SK-N-SH (cell line): ENCODE measurements at regions not wholly inside any gene's neighbourhood (a gene's known extent, or its start where the extent isn't known, plus 50 kb on each side); places are given as distances from the start of the nearest gene placed in this dataset.

ENCODE experiments used
- CTCF ChIA-PET: fragments of 300-600, 350-600 bp; formaldehyde crosslinking; extraction: SDS; loops from one replicate; lab custom pipeline; 2021; lab: Yijun Ruan, JAX
- POLR2A ChIA-PET: fragments of 350-600 bp; sonication (Branson Sonifier 250); formaldehyde crosslinking; extraction: SDS; loops from one replicate; lab custom pipeline; 2020; ENCODE audit warnings: antibody characterized with exemption, inconsistent platforms; lab: Yijun Ruan, JAX
- DNase-seq: peaks from one replicate; pipeline ENCODE4 v3.0.0; 2012
- H2AFZ ChIP-seq: fragments of 200-600 bp; sonication (generic); 2 replicates; pipeline ENCODE4 v1.8.1; 2016; ENCODE audit warnings: antibody characterized with exemption, mild to moderate bottlenecking, low read depth
- H3F3A ChIP-seq: fragments of 200-600 bp; sonication (generic); replicated peaks from 2 replicates; pipeline ENCODE3; 2016; ENCODE audit warnings: antibody characterized with exemption, mild to moderate bottlenecking; ENCODE audit not compliant: insufficient read depth
- H3K27ac ChIP-seq, 2 experiments: fragments of 200-500 bp in 1 of 2; fragments of 200-600 bp in 1 of 2; sonication (Bioruptor generic) in 1 of 2; sonication (generic), shearing (Covaris generic) in 1 of 2; 2 replicates each; pipeline versions ENCODE4 v1.5.1 to v1.6.1; 2014 to 2016; ENCODE audit warnings: low read depth in 2 of 2, inconsistent platforms in 1 of 2, low read length in 1 of 2, mild to moderate bottlenecking in 1 of 2, mixed read lengths in 1 of 2
- H3K27me3 ChIP-seq: fragments of 200-600 bp; sonication (generic), shearing (Covaris generic); 2 replicates; pipeline ENCODE4 v1.6.1; 2016; ENCODE audit warnings: mixed run types; ENCODE audit not compliant: insufficient read depth
- H3K36me3 ChIP-seq, 2 experiments: fragments of 200-500 bp in 1 of 2; fragments of 200-600 bp in 1 of 2; sonication (Bioruptor generic) in 1 of 2; sonication (generic) in 1 of 2; replicated peaks in 1 of 2; 2 replicates each; pipeline versions ENCODE3 to v1.5.1; 2014 to 2016; ENCODE audit warnings: low read length in 1 of 2, mild to moderate bottlenecking in 1 of 2; ENCODE audit not compliant: insufficient read depth in 2 of 2, control insufficient read depth in 1 of 2
- H3K4me1 ChIP-seq, 2 experiments: fragments of 200-500 bp in 1 of 2; fragments of 200-600 bp in 1 of 2; sonication (Bioruptor generic) in 1 of 2; sonication (generic), shearing (Covaris generic) in 1 of 2; 2 replicates each; pipeline versions ENCODE4 v1.5.1 to v1.6.1; 2014 to 2016; ENCODE audit warnings: low read depth in 1 of 2, low read length in 1 of 2, mixed run types in 1 of 2; ENCODE audit not compliant: insufficient read depth in 2 of 2, control insufficient read depth in 1 of 2
- H3K4me2 ChIP-seq: fragments of 200-600 bp; sonication (generic), shearing (Covaris generic); 2 replicates; pipeline ENCODE4 v1.6.1; 2017; ENCODE audit warnings: mixed run types
- H3K4me3 ChIP-seq, 2 experiments: fragments of 200-500 bp in 1 of 2; fragments of 200-600 bp in 1 of 2; sonication (Bioruptor generic) in 1 of 2; sonication (generic), shearing (Covaris generic) in 1 of 2; 2 replicates each; pipeline versions ENCODE4 v1.5.1 to v1.8.1; 2014 to 2016; ENCODE audit warnings: low read depth in 2 of 2, inconsistent platforms in 1 of 2, low read length in 1 of 2, mild to moderate bottlenecking in 1 of 2, mixed read lengths in 1 of 2, moderate library complexity in 1 of 2
- H3K79me2 ChIP-seq: fragments of 200-600 bp; sonication (generic); 2 replicates; pipeline ENCODE4 v1.8.1; 2017; ENCODE audit warnings: mild to moderate bottlenecking; ENCODE audit not compliant: insufficient read depth
- H3K9ac ChIP-seq: fragments of 200-600 bp; sonication (generic); 2 replicates; pipeline ENCODE4 v1.6.1; 2017; ENCODE audit warnings: mixed run types
- H3K9me2 ChIP-seq: fragments of 200-600 bp; sonication (generic); 2 replicates; pipeline ENCODE4 v1.6.1; 2017; ENCODE audit warnings: mixed run types
- H3K9me3 ChIP-seq: fragments of 200-600 bp; sonication (generic); 2 replicates; pipeline ENCODE4 v1.6.1; 2017; ENCODE audit warnings: mixed run types, mild to moderate bottlenecking, moderate library complexity
- H4K20me1 ChIP-seq: fragments of 200-600 bp; sonication (generic); 2 replicates; pipeline ENCODE4 v1.6.1; 2017; ENCODE audit warnings: mild to moderate bottlenecking, mixed run types; ENCODE audit not compliant: insufficient read depth
- ELF1 ChIP-seq: IDR thresholded peaks from 2 replicates; pipeline ENCODE4 v1.4.0; 2012
- EP300 ChIP-seq, 2 experiments: IDR thresholded peaks; 2 replicates each; pipeline versions ENCODE4 v1.4.0 to v1.6.1; 2012; ENCODE audit warnings: borderline replicate concordance in 1 of 2, low read depth in 1 of 2, low read length in 1 of 2
- EZH2phosphoT487 ChIP-seq: fragments of 200-600 bp; sonication (generic); IDR thresholded peaks from 2 replicates; pipeline ENCODE4 v1.6.1; 2017; ENCODE audit warnings: low read depth, mixed run types, mild to moderate bottlenecking, antibody characterized with exemption, moderate library complexity, borderline replicate concordance
- FOXM1 ChIP-seq: IDR thresholded peaks from 2 replicates; pipeline ENCODE4 v1.4.0; 2012; ENCODE audit warnings: low read depth, mild to moderate bottlenecking
- MEF2A ChIP-seq: IDR thresholded peaks from 2 replicates; pipeline ENCODE4 v1.4.0; 2012; ENCODE audit warnings: low read depth, borderline replicate concordance
- NFIC ChIP-seq: IDR thresholded peaks from 2 replicates; pipeline ENCODE4 v1.4.0; 2012; ENCODE audit warnings: borderline replicate concordance
- NRF1 ChIP-seq: IDR thresholded peaks from 2 replicates; pipeline ENCODE4 v1.6.1; 2012; ENCODE audit warnings: low read depth, mild to moderate bottlenecking, low read length
- PBX3 ChIP-seq: IDR thresholded peaks from 2 replicates; pipeline ENCODE4; 2012
- RAD21 ChIP-seq: IDR thresholded peaks from 2 replicates; pipeline ENCODE4 v1.6.1; 2012; ENCODE audit warnings: mild to moderate bottlenecking, low read length
- RCOR1 ChIP-seq: fragments of 150-350 bp; IDR thresholded peaks from 2 replicates; pipeline ENCODE4 v1.6.1; 2017; ENCODE audit warnings: antibody characterized with exemption, low read length
- REST ChIP-seq: IDR thresholded peaks from 2 replicates; pipeline ENCODE4 v1.6.1; 2012; ENCODE audit warnings: mild to moderate bottlenecking, low read depth, low read length, moderate library complexity
- RFX5 ChIP-seq: IDR thresholded peaks from 2 replicates; pipeline ENCODE4 v1.6.1; 2012; ENCODE audit warnings: mild to moderate bottlenecking, improper control_type of control experiment, low read length
- RXRA ChIP-seq: IDR thresholded peaks from 2 replicates; pipeline ENCODE4 v1.4.0; 2012; ENCODE audit warnings: low read depth, mild to moderate bottlenecking, borderline replicate concordance
- SIN3A ChIP-seq: IDR thresholded peaks from 2 replicates; pipeline ENCODE4 v1.6.1; 2012; ENCODE audit warnings: low read depth, mild to moderate bottlenecking, low read length, moderate library complexity, borderline replicate concordance
- TAF1 ChIP-seq: IDR thresholded peaks from 2 replicates; pipeline ENCODE4 v1.6.1; 2012; ENCODE audit warnings: low read depth, mild to moderate bottlenecking, low read length, moderate library complexity, borderline replicate concordance
- TEAD4 ChIP-seq: IDR thresholded peaks from 2 replicates; pipeline ENCODE4 v1.4.0; 2012; ENCODE audit warnings: mild to moderate bottlenecking, borderline replicate concordance; ENCODE audit not compliant: insufficient read depth
- USF2 ChIP-seq: fragments of 150-350 bp; IDR thresholded peaks from 2 replicates; pipeline ENCODE4 v1.6.1; 2017; ENCODE audit warnings: antibody characterized with exemption, low read length, low read depth, borderline replicate concordance
- YY1 ChIP-seq: IDR thresholded peaks from 2 replicates; pipeline ENCODE4 v1.4.0; 2012; ENCODE audit warnings: low read depth, mild to moderate bottlenecking
- ZBTB33 ChIP-seq: IDR thresholded peaks from 2 replicates; pipeline ENCODE4 v1.4.0; 2012; ENCODE audit warnings: low read depth, borderline replicate concordance
- WGBS: methylation state at CpG from one replicate; pipeline ENCODE4 v1.1.6; 2017; ENCODE audit warnings: low lambda C conversion rate; 5-methylcytosine and 5-hydroxymethylcytosine counted together

- TF ChIP-seq ZBTB33 (no peak), RAD21 (no peak), FOXM1 (no peak), MEF2A (no peak), TAF1 (no peak)
Observed at GRCh38 chr11:57900320-57900719, 123.4 kb upstream of the OR9Q1 start (continued).

GRCh38 chr11:57901278-57901677, 122.4 kb upstream of the OR9Q1 start:
- H3K9me3 ChIP-seq: no peaks in the 10 kb centered on the region
- no peaks in the 10 kb centered on the region for H3K79me2 ChIP-seq
- POLR2A ChIA-PET: no interaction called here
- no peak overlapping the region for H2AFZ ChIP-seq
- no peaks in the 10 kb centered on the region; the same call in 1 of the 2 replicates for H3K27me3 ChIP-seq
- H4K20me1 ChIP-seq: no peaks in the 10 kb centered on the region
- no peaks in the 10 kb centered on the region for H3K36me3 ChIP-seq
- no peak for TF ChIP-seq EP300 (IDR thresholded peaks at IDR 0.05; ENCODE audit: borderline replicate concordance in 1 of 2, low read depth in 1 of 2, low read length in 1 of 2)
- no peak for TF ChIP-seq PBX3
- TF ChIP-seq RCOR1: no peak
- no peak for TF ChIP-seq EZH2phosphoT487
- H3K9me2 ChIP-seq: no peaks in the 10 kb centered on the region
- peaks cover 0 to 2% of the 10 kb centered on the region in 2 experiments; a peak in 1 of 4 replicates for H3K4me1 ChIP-seq
- no peak for DNase-seq
- no peak overlapping the region for H3K27ac ChIP-seq
- H3K4me2 ChIP-seq: no peak overlapping the region
- no peaks in the 10 kb centered on the region for H3F3A ChIP-seq
- CTCF ChIA-PET: no interaction called here
- no peak overlapping the region for H3K9ac ChIP-seq
- no peak overlapping the region for H3K4me3 ChIP-seq

- 10% methylated on average over 5 of the region's 5 CpGs for WGBS
- no peak overlapping the region for H3K4me2 ChIP-seq
- H3F3A ChIP-seq: no peaks in the 10 kb centered on the region
- peaks cover 0 to 2% of the 10 kb centered on the region in 2 experiments; a peak in 1 of 4 replicates for H3K4me1 ChIP-seq
- no peaks in the 10 kb centered on the region for H3K9me2 ChIP-seq
- no peaks in the 10 kb centered on the region for H3K9me3 ChIP-seq
- no peak overlapping the region for H3K4me3 ChIP-seq
- no peaks in the 10 kb centered on the region for H3K36me3 ChIP-seq
- no peaks in the 10 kb centered on the region for H4K20me1 ChIP-seq
- no peaks in the 10 kb centered on the region for H3K79me2 ChIP-seq
- DNase-seq: no peak
- no peak overlapping the region for H3K27ac ChIP-seq
- H3K27me3 ChIP-seq: no peaks in the 10 kb centered on the region; the same call in 1 of the 2 replicates
- POLR2A ChIA-PET: no interaction called here
- CTCF ChIA-PET: no interaction called here
- no peak overlapping the region for H2AFZ ChIP-seq
- H3K9ac ChIP-seq: no peak overlapping the region
- no peak for TF ChIP-seq YY1
- no peak for TF ChIP-seq NFIC
- TF ChIP-seq RXRA: no peak
- TF ChIP-seq ELF1: no peak
- no peak for TF ChIP-seq USF2
- no peak for TF ChIP-seq EZH2phosphoT487
- no peak for TF ChIP-seq MEF2A
- TF ChIP-seq REST: no peak
- no peak for TF ChIP-seq TEAD4
- no peak for TF ChIP-seq RFX5
- TF ChIP-seq NRF1: no peak
- no peak for TF ChIP-seq SIN3A
Observed at GRCh38 chr11:57901756-57902155, 121.9 kb upstream of the OR9Q1 start.
